Testis (tissue), 2 donors: ENCODE measurements at regions not wholly inside any gene's neighbourhood (a gene's known extent, or its start where the extent isn't known, plus 50 kb on each side); places are given as distances from the start of the nearest gene placed in this dataset.

Experiments used
- POLR2A ChIP-seq: fragments of 450-650 bp; IDR thresholded peaks from one replicate; pipeline ENCODE4 v1.6.1; 2017; ENCODE audit warnings: antibody characterized with exemption, mild to moderate bottlenecking, moderate library complexity
- TF ChIP-seq, protein P1 (sequence below), 3 experiments: fragments of 450-650 bp in 2 of 3; fragments of 200-600 bp in 1 of 3; sonication (generic) in 1 of 3; IDR thresholded peaks; one replicate each; pipeline ENCODE4 v1.5.1; 2016 to 2019; ENCODE audit warnings: antibody characterized with exemption in 3 of 3, mild to moderate bottlenecking in 2 of 3, moderate library complexity in 1 of 3

DNA sequence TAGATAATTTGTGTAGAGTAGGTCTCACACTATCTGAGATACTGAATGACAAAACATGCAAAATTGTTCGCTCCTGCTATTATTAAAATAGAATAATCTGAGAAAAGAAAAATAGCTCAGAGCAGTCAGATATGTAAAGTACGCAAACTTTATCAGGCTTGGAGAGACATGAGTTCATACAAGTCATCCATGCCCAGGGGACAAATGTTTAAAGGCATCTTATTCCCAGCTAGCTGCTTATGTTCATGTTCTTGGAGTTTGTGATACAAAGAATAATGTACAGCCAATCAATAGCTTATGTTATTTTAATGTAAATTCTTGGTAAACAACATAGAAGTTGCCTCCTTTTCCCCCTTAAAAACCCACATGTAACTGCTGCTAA lies 69.4 kb upstream of the USP25 start:
- TF ChIP-seq, protein P1, sequence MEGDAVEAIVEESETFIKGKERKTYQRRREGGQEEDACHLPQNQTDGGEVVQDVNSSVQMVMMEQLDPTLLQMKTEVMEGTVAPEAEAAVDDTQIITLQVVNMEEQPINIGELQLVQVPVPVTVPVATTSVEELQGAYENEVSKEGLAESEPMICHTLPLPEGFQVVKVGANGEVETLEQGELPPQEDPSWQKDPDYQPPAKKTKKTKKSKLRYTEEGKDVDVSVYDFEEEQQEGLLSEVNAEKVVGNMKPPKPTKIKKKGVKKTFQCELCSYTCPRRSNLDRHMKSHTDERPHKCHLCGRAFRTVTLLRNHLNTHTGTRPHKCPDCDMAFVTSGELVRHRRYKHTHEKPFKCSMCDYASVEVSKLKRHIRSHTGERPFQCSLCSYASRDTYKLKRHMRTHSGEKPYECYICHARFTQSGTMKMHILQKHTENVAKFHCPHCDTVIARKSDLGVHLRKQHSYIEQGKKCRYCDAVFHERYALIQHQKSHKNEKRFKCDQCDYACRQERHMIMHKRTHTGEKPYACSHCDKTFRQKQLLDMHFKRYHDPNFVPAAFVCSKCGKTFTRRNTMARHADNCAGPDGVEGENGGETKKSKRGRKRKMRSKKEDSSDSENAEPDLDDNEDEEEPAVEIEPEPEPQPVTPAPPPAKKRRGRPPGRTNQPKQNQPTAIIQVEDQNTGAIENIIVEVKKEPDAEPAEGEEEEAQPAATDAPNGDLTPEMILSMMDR (IDR thresholded peaks at IDR 0.05): no peak
- no peak for TF ChIP-seq POLR2A
